AG04450 (cell line): ENCODE measurements at regions not wholly inside any gene's neighbourhood (a gene's known extent, or its start where the extent isn't known, plus 50 kb on each side); places are given as distances from the start of the nearest gene placed in this dataset.

Source experiments
- CTCF ChIA-PET: fragments of 300-600, 350-600 bp; formaldehyde crosslinking; extraction: SDS; loops from one replicate; lab custom pipeline; 2022; ENCODE audit warnings: antibody characterized with exemption, inconsistent platforms; lab: Charles Lee
- POLR2A ChIA-PET: fragments of 350-600 bp; formaldehyde crosslinking; extraction: SDS; loops from one replicate; lab custom pipeline; 2021; ENCODE audit warnings: antibody characterized with exemption, inconsistent platforms; lab: Yijun Ruan, JAX
- DNase-seq: peaks from one replicate; pipeline ENCODE4 v3.0.0-alpha.2; 2011; ENCODE audit warnings: low read depth, low spot score
- H3K27ac ChIP-seq: one replicate; pipeline ENCODE4 v1.5.1; 2012; ENCODE audit warnings: low read depth, low read length, control low read depth
- H3K27me3 ChIP-seq: one replicate; pipeline ENCODE4 v1.6.0; 2012; ENCODE audit warnings: low read length; ENCODE audit not compliant: control insufficient read depth, insufficient read depth
- H3K4me3 ChIP-seq: 2 replicates; pipeline ENCODE4 v1.5.1; 2011; ENCODE audit warnings: mild to moderate bottlenecking, low read depth, low read length, control low read depth
- H3K9me3 ChIP-seq: 2 replicates; pipeline ENCODE4 v1.5.1; 2012; ENCODE audit warnings: low read length; ENCODE audit not compliant: control insufficient read depth, insufficient read depth
- CTCF ChIP-seq: IDR thresholded peaks from 2 replicates; pipeline ENCODE4 v1.5.1; 2011; ENCODE audit warnings: low read depth, low read length, control low read depth, inconsistent platforms

- Histone ChIP-seq H3K9me3 (no peaks in the 10 kb centered on the region), H3K4me3 (no peak overlapping the region), H3K27me3 (no peaks in the 10 kb centered on the region), H3K27ac (no peak overlapping the region)
- ChIA-PET CTCF (interaction anchor here (0.8 to 2.2 kb wide), 4 partner anchors 21 to 331 kb away, joined by 3 to 9 read pairs (median 5); no protein-coding TSS in a partner anchor), POLR2A (no interaction called here)
- no peak for DNase-seq
- no peak for TF ChIP-seq CTCF
These were observed 59.1 kb downstream of the C9orf152 start for GRCh38 chr9:110148891-110149290.
